HTR-8/SVneo (cell line): ENCODE measurements at regions not wholly inside any gene's neighbourhood (a gene's known extent, or its start where the extent isn't known, plus 50 kb on each side); places are given as distances from the start of the nearest gene placed in this dataset.

Experiments used
- DNase-seq: peaks from one replicate; pipeline ENCODE4 v3.0.0; 2011; ENCODE audit warnings: low spot score, mixed read lengths; ENCODE audit not compliant: insufficient read length
- FAIRE-seq: peaks from 2 replicates; lab custom pipeline; 2011; peaks lifted over from hg19 to GRCh38; lab: Jason Lieb, UNC

DNA sequence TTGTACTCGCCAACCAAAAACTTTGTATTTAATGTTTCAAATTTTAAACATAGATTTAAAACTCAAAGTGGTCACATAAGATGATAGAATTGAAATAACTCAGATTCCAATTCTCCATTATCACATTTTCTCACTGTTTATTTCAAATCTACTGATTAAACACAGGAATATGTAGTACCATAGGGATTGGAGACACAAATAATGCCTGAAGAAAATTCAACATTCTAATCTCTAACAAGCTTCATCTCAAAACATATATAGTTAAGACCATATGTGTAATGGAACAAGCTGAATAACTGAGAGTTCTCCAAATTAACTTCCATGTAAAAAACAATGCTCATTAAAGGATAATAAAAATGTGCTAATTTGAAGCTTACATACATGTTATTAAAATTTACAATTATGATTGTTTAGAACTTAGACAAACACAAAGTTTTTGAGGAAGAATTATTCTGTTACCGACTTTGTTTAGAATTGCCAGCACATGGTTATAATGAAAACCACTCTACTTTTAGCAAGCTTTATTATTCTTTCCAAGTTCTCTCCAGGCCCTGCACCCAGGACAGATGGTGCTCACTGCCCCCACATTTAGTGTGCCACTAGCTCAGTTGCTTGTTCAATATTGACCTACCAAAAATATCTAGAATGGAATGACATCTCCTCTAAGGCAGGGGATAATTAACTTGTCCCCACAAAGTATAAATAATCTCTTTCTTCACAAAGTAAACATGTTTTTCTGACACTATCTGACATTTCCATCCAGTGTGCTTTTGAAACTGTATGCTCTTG is 467.2 kb downstream of the TTLL7 start:
- no peak for DNase-seq
- FAIRE-seq = no peak

DNA sequence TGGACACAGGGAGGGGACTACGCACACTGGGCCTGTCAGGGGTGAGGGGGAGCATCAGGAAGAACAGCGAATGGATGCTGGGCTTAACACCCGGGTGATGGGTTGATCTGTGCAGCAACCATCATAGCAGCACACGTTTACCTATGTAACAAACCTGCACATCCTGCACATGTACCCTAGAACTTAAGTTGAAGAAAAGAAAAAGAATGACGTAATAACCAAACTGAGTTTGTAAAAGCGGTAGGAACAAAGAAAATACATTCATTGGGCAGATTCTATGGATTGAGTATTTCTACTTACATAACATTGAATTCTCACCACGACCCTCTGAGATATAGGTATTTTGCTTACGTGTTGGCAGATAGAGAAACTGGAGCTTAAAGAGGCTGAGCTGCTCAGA is 468.4 kb downstream of the TTLL7 start:
- FAIRE-seq (no peak), DNase-seq (no peak)

DNA sequence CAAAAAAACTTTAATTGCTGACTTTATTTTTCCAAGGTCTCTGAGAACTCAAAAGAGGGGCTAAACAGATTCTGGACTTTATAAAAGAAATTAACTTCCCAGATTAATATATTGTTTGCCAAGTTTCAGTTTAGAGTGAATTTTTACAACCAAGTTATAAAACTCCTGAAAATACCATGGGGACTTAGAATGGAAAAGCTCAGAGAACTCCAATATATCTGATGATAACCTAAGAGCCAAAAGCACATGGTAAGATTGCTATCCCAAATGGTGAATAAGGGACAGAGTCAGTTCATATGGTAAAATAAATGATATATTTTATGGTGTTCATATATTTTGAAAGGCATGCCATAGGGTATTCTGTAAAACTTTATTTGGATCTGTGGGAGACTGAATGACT is 470.9 kb downstream of the TTLL7 start:
- no peak for FAIRE-seq
- DNase-seq = no peak

DNA sequence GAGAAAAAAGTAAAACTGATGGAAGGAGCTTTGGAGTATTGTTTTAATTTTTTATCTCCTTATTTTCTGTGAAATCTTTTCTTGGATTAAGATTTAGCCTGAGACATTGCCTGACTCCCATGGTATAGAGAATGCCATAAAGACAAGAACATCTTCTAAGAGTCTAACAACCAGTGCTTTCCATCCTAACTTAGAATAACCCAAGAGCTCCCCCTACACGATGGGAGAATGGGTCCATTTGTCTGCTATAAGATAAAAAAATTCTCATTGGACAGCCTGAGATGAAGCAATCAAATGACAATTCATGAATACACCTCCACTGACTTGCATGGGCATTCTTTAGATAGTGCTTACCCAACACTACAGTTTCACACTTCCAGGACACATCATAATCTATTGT is 478.1 kb downstream of the TTLL7 start:
- FAIRE-seq (no peak), DNase-seq (no peak)

DNA sequence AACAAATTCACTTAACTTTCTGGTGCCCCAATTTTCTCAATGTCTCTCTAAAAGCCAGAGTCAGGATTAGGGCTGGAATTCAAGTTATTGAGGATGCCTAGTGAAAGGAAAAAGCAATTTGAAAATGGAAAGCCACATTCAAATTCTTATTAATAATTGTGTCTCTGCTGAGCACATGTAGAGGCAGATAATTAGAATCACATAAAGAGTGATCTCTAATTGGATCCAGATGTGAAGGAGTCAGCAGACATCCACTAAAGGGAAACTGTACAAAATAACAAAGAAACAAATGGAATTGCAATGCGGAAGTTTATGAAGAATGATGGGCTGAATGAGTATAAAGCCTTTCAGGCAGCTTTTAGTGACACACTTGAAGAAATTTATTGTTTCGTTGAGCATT is 482.6 kb downstream of the TTLL7 start:
- DNase-seq (no peak), FAIRE-seq (no peak)

DNA sequence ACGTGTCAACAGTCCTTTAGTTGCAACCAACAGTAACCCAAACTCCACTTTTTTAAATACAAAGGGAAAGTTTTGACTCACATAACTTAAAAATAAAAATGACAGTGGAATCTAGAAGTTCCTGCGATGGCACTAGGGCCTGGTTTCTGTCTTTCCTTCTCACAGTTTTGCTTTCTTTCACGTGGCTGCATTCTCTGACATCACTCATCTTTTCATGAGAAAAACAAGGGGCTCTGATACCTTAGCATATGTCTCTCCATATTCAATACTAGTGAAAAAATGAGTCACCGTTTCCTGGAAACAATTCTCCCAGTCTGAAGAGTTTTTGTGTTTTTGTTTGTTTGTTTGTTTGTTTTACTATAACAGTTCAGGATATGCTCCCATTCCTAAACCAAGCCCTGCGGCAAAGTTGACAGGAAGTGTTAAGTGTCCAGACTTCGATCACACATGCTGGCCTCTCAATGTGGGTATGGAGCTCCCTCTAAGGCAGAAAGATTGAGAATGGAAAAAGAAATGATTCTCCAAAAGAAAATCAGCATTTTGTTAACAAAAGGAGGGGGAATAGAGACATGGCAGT is 483.3 kb downstream of the TTLL7 start:
- FAIRE-seq (no peak), DNase-seq (no peak)

DNA sequence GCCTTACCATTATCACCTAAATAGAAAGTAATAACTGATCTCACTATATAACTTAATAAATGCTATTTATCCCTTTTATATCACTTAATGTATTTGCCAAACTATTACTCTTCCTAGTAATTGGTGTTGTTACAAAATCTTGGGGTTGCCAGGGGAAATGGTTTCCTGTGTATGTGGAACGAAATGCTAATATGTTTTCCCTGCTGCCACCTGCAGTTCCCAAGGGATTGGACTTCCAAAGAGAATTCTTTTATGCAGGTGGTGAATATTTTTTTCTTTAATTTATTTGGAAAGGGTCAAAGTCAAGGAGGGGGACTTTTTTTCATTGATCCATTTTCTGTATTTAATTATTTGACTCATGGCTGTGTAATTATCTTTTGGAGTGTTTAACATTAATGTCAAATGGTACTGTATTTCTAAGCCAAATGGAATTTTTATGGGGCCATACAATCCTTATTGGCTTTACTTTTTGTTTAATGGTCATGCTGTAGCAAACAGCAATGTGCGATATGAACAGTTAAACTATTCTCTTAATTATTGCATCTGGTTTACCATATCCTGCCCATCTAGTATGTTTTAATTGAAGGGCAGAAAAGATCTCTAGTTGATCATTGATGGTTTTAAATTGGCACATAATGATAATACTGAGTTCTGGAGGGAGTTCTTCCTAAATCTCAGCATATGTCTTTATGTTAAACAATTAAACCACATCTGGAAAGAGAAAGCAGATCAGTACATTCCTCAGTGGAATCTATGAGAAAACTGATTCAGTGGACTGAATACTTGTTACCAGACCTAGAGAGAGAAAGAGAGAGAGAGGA is 486.3 kb downstream of the TTLL7 start:
- FAIRE-seq = no peak
- no peak for DNase-seq

DNA sequence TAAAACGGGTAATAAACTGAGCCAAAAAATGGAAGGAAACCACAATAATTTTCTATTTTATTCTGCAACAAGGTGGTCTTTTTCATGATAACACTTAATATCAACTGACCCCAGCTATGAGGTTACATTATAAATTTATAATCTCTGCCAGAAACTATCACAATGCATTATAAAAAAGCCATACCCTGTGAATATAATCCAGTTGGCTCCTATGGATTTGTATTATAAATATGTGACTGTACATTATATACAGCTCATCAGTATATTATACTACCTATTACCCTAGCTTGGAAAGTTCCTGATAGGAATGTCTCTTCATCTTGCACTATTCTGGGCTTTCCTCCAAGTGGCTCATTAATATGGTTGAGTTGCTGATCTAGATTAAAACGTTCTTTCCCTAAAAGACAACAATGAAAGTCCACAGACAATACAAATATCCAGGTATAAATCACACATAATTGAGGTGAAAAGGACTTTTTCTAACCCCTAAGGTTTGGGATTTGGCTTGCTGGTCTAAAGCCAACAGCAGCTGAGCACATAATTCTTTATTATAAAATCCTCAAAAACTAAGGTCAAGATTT is 487.7 kb downstream of the TTLL7 start:
- no peak for FAIRE-seq
- no peak for DNase-seq

DNA sequence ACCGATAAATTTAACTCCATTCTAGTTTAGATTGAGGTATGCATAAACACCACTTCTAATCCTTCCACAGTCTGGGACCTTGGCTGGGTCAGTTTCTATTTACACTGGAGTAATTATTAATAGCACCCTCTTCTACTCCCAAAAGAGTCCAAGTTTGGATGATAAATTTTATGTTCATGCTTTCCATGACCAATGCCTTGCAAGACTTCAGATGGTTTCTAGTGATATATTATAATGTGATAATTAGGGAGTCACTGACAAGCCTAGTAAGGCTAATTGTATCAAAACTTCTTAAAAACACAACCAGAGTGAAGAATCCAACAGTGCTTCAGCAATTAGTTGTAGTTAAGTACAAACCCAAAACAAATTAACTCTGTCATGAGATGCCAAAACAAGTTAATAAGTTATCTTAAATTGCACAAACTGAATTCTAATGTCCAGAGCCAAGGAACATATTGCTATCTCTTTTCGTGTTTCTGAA is 489.6 kb downstream of the TTLL7 start:
- FAIRE-seq = no peak
- no peak for DNase-seq

DNA sequence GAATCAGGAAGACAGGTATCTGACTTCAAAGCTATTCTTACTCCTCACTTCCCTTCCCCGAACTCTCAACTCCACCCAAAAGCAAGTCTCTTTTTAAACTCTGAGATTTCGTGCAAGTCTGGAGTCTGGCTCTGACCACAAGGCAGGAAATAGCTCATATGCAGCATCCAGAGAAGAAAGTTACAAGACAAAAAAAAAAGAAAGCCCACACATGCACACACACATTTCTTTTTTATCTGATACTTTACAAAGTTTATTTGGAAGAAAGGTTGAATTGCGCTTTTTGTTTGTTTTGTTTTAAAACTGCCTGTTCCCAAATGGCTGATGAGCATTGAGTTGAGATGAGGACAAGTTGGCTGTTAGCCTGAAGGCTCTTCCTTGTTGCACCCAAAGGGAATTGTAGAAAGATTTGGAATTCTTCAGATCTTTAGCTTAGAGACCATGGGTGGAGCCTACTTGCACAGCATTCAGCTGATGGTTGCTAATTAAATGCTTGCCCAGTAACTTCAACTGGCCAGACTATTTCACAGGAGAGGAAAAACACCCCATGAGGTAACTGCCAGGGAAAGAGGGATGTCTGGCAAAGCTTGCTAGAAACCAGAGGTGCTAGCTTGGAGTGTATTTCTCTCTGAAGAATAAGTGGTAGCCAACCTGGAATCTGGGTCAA is 490.3 kb downstream of the TTLL7 start:
- DNase-seq = no peak
- FAIRE-seq = no peak

DNA sequence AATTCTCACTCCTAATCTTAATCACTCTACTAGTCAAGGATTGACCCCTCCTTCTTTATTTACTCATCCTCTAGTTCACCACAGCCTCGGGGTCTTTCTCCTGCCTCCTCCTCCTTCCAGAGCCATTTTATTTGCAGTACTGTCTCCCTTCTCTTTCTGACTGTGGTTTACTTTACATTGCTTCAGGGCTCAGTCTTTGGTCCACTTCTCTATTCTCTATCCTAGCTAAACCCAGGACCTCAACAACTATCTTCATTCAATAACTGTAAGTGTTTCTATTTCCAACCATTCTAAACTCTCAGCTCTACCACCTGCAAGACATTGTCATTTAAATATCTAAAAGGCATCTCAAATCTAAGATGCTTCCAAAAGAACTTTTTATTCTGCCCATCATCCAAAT is 493.8 kb downstream of the TTLL7 start:
- DNase-seq (no peak), FAIRE-seq (no peak)

DNA sequence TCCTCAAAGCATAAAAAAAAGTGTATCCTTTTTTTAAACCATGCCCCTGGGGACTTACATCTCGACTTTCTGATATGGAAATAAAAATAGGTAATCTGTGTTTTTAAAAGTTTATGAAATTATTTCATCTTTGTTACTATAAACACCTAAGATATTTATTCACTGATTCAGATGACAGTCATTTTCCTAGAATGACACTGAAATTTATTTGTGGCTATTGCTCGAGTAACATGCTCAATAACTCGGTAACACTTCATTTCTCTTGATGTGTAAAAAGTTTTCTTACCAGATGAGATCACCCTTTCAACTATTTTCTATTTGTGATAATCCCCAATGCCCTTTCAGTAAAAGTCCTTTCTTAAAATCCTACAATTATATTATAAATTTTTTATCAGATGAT is 495.8 kb downstream of the TTLL7 start:
- DNase-seq (no peak), FAIRE-seq (no peak)

DNA sequence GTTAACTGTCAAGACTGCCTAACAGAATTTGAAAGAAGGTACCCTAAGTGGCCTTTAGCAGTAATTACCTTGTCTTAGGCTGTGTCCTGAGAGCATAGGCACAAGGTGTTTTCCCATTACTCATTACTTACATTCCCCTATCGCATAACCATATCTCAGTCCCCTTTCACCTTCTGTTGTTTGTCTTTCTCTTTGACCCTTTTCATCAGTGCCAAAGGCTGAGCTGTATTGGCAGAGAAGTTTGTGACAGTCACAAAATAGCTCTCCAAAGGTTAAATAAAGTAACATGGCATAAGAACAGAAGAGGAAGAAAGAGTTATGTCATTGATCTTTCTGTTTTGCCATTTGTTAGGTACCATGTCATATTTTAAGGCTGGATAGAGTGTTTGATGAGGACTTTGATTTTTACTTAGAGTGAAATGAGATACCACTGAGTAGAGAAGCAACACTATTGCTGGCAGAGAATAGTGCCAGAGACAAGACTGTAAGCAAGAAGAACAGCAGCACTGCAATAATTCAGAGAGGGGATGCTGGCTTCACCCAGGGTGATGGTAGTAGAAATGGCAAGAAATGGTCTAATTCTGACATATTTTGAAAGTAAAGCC is 497.8 kb downstream of the TTLL7 start:
- FAIRE-seq (no peak), DNase-seq (no peak)

DNA sequence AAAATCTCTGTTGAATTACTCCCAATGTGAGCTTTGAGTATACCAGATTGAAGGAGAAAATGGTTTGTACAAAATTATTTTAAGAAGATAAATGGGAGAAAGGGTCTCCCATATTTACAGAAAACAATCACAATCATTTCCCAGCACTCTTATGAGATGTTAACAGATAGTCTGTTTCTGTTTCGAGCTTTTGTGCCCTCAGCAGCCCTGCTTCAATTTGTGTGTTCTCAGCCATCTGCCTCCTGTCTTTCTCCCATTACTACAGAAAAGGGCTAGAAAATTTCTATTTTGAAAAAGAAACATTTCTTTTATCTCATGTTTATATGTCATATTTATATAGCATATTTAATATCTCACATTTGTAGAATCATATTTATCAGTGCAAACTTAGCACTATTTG is 498.4 kb downstream of the TTLL7 start:
- FAIRE-seq = no peak
- DNase-seq = no peak

DNA sequence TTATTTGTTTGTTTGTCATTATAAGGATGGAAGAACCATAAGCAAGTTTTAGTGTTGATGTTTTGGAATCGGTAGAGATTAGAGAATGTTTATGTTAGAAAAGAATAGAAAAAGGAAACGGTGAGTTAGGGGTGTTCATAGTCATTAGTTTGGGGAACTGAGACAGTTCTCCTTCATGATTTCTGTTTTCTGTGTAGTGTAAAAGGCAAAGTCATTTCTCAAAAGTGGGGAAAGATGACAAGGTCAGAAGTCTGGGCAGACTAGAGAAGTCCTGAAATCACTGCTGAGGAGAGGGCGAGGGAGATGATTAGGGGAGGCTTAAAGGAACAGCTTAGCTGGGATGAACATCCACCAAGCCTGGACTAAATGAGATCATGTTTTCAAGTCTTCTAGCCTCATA is 498.9 kb downstream of the TTLL7 start:
- no peak for DNase-seq
- FAIRE-seq = no peak

DNA sequence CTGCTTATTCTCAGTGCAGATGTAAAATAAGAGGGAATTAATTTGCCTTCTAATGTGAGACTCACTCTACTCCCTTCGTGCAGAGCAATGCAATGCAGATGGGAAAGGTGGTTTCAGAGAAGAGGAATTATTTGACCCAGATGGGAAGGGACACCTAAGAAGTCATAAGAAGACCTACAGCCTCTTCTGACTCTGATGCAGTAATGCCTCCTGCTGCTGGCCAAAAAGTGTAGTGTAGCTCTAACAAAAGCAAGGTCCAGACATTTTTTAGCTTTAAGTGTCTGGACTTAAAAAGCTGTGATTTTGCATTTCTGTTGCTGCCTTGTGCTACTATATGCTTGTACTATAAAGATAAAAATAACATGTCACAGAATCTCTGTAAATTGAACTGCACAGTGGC is 501.4 kb downstream of the TTLL7 start:
- no peak for DNase-seq
- no peak for FAIRE-seq

DNA sequence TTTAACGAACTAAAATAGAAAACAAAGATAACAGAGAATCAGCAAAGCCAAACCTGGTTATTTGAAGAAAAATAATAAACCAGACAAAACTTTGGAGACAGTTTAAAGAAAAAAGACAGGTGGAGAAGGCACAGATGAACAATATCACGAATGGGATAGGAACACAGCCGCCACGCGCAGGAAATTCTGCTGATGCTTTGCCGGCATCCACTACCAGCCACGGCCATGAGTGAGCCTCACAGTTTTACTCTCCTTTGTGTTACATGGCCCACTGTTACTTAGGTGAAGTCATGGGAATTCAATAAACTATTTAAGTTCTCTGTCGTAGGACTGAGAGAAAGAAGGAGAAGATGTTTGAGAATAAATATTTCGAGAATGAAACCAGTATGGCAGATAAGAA is 503.4 kb downstream of the TTLL7 start:
- FAIRE-seq (no peak), DNase-seq (no peak)

DNA sequence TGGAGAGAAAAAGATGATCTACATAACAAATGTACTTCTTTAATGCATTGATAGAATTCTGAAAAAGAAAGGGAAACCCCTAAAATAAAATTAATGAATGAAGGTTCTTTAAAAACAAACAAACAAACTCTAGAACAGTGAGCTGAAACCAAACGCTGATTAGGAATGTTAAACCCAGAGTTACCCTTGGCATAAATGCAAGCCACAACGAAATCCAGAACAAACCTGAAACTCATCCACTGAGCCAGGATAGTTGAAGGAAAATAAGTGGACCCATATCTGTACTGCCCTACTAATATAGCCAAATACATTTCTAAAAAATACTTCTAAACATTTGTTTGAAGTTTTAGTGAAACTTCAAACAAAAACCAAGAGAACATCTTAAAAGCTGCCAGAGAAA is 505.3 kb downstream of the TTLL7 start:
- FAIRE-seq = no peak
- DNase-seq = no peak

DNA sequence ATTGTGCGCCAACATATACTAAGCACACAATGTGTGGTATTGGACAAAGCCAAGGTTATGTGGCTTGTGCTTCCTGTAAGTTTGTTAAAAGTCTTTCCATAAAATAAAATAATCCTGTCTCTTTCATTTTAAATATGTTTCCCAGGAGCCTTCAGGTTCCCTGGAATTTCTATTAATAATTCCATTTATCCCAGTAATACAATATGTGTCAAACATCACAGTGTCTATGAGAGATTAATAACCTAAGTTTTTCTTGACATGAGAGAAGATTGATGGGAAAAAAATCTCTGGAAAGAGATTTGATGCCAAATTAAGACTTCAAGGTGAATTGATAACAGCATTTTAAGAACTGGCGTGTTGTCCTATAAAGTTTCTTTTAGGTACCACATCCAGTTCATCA is 507.0 kb downstream of the TTLL7 start:
- DNase-seq = no peak

DNA sequence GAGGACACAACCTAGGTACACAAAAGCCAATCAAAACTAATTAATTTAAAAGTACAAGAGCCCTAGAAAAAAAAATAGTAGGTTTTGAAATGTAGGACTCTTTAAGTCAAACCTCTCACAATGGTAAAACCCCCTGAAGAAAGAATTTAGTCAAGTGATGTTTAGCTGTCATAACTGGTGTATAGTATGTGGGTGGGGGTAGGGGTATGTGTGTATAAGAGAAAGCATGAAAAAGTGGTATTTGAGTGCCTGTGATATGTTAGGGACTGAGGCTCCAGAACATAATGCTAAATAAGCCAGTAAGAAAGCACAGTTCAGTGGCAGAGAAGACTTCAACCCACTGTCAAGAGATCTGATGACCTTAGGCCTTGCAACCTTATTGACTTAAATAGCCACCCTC is 507.9 kb downstream of the TTLL7 start:
- DNase-seq (no peak), FAIRE-seq (no peak)

More for the DNA sequence above, 507.0 kb downstream of the TTLL7 start:
- no peak for FAIRE-seq
